K562 (cell line): ENCODE measurements at regions not wholly inside any gene's neighbourhood (a gene's known extent, or its start where the extent isn't known, plus 50 kb on each side); places are given as distances from the start of the nearest gene placed in this dataset.
A peak's percentile ranks its signal among the peaks of the same experiment; 100 is the strongest.

Experiments used
- ATAC-seq: fragments of 200-7000 bp; cut with Tn5 transposase; 3 replicates; pipeline ENCODE4 v1.9.1; 2020; ENCODE audit warnings: moderate library complexity
- BruUV-seq: library from RNA; stranded (reverse); fragments of 400-500 nt; replicated peaks from 2 replicates; lab custom pipeline; 2021; lab: Mats Ljungman, UMichigan
- CTCF ChIA-PET: fragments of 300-600 bp; formaldehyde crosslinking; extraction: SDS; loops from one replicate; lab custom pipeline; 2021; ENCODE audit warnings: low intra/inter-chr PET ratio; lab: Yijun Ruan, JAX
- POLR2A ChIA-PET: fragments of 300-600, 350-650 bp; sonication (Branson Sonifier 250); formaldehyde crosslinking; extraction: SDS; loops from one replicate; lab custom pipeline; 2021; ENCODE audit warnings: antibody characterized with exemption, inconsistent platforms; lab: Yijun Ruan, JAX
- DNase-seq, 4 experiments: peaks; one replicate each; pipeline versions ENCODE4 v3.0.0 to v3.0.0-alpha.2; 2011 to 2018; ENCODE audit warnings: low spot score in 3 of 4, mixed read lengths in 3 of 4; ENCODE audit errors: extremely low read depth in 1 of 4
- FAIRE-seq: peaks from 2 replicates; lab custom pipeline; 2011; peaks lifted over from hg19 to GRCh38; lab: Jason Lieb, UNC
- H2AFZ ChIP-seq: 2 replicates; pipeline ENCODE4 v1.6.0; 2011; ENCODE audit warnings: low read depth, low read length, control low read depth, inconsistent platforms
- H3K27ac ChIP-seq: fragments of 200-600 bp; 3 replicates; pipeline ENCODE4 v1.8.0; 2011; ENCODE audit warnings: low read depth, mild to moderate bottlenecking, control low read depth, inconsistent platforms, low read length, moderate library complexity, mixed read lengths; ENCODE audit errors: extremely low read depth
- H3K27me3 ChIP-seq, 2 experiments: fragments of 300-600 bp in 1 of 2; 2 replicates in 1 of 2; 3 replicates in 1 of 2; pipeline versions ENCODE4 v1.6.0 to v1.8.0; 2011; ENCODE audit warnings: inconsistent platforms in 2 of 2, low read length in 2 of 2, mild to moderate bottlenecking in 1 of 2, mixed read lengths in 1 of 2, moderate library complexity in 1 of 2; ENCODE audit not compliant: control insufficient read depth in 2 of 2, insufficient read depth in 2 of 2
- H3K36me3 ChIP-seq: fragments of 300-600 bp; 3 replicates; pipeline ENCODE4 v1.8.0; 2011; ENCODE audit warnings: mild to moderate bottlenecking, low read length, inconsistent platforms; ENCODE audit not compliant: control insufficient read depth, insufficient read depth
- H3K4me1 ChIP-seq, 2 experiments: fragments of 200-600 bp in 1 of 2; replicated peaks in 1 of 2; 2 replicates in 1 of 2; 3 replicates in 1 of 2; pipeline versions ENCODE4 v1.5.1 to v1.8.0; 2011; ENCODE audit warnings: inconsistent platforms in 2 of 2, low read length in 2 of 2, mild to moderate bottlenecking in 1 of 2, mixed read lengths in 1 of 2, moderate library complexity in 1 of 2; ENCODE audit not compliant: control insufficient read depth in 2 of 2, insufficient read depth in 2 of 2
- H3K4me2 ChIP-seq: 2 replicates; pipeline ENCODE4 v1.6.1; 2011; ENCODE audit warnings: low read length, control low read depth, inconsistent platforms, mixed read lengths; ENCODE audit not compliant: insufficient read depth
- H3K4me3 ChIP-seq: fragments of 200-600 bp; sonication (generic), shearing (Covaris generic); 2 replicates; pipeline ENCODE4 v1.5.1; 2016; ENCODE audit warnings: control low read depth, inconsistent platforms
- H3K79me2 ChIP-seq: fragments of 200-600 bp; 3 replicates; pipeline ENCODE4 v1.8.0; 2011; ENCODE audit warnings: low read length, inconsistent platforms; ENCODE audit not compliant: control insufficient read depth, insufficient read depth
- H3K9ac ChIP-seq, 2 experiments: 2 replicates each; pipeline versions ENCODE4 v1.6.0 to v1.6.1; 2011; ENCODE audit warnings: low read depth in 2 of 2, low read length in 2 of 2, control low read depth in 1 of 2, inconsistent platforms in 1 of 2, mild to moderate bottlenecking in 1 of 2, mixed read lengths in 1 of 2; ENCODE audit not compliant: insufficient read depth in 1 of 2
- H3K9me1 ChIP-seq: one replicate; pipeline ENCODE4 v1.6.0; 2011; ENCODE audit warnings: inconsistent platforms, mild to moderate bottlenecking, low read length, moderate library complexity; ENCODE audit not compliant: control insufficient read depth, insufficient read depth
- H3K9me3 ChIP-seq: replicated peaks from 2 replicates; pipeline ENCODE4 v1.5.1; 2011; ENCODE audit warnings: low read depth, low read length, inconsistent platforms; ENCODE audit not compliant: control insufficient read depth, insufficient read depth
- H4K20me1 ChIP-seq: replicated peaks from 2 replicates; pipeline ENCODE4 v1.6.1; 2011; ENCODE audit warnings: low read length, inconsistent platforms, mixed read lengths; ENCODE audit not compliant: control insufficient read depth, insufficient read depth
- MCM7 ChIP-seq, 2 experiments: fragments of 450-650 bp; IDR thresholded peaks; 2 replicates each; pipeline ENCODE4 v1.6.1; 2016 to 2018
- NUFIP1 ChIP-seq: fragments of 450-650 bp; IDR thresholded peaks from 2 replicates; pipeline ENCODE4 v1.6.1; 2018; ENCODE audit not compliant: partially characterized antibody
- POU5F1 ChIP-seq: fragments of 150-350 bp; IDR thresholded peaks from 2 replicates; pipeline ENCODE4 v1.6.1; 2014; ENCODE audit warnings: borderline replicate concordance, low read length, low read depth, mild to moderate bottlenecking; ENCODE audit not compliant: partially characterized antibody
- SFPQ ChIP-seq: fragments of 200-400 bp; formaldehyde crosslinking; IDR thresholded peaks from 2 replicates; pipeline ENCODE4 v1.6.1; 2017; ENCODE audit warnings: mild to moderate bottlenecking, low read depth, low read length, moderate library complexity
- ZNF274 ChIP-seq: IDR thresholded peaks from 2 replicates; pipeline ENCODE4 v1.6.1; 2011; ENCODE audit warnings: low read depth, mild to moderate bottlenecking, low read length, moderate library complexity, borderline replicate concordance
- WGBS: fragments of 100-300 bp; shearing (Covaris generic); methylation state at CpG from one replicate; pipeline ENCODE4 v1.1.6; 2016; ENCODE audit warnings: low coverage, mixed read lengths; ENCODE audit not compliant: insufficient coverage; ENCODE audit errors: missing lambda C conversion rate; 5-methylcytosine and 5-hydroxymethylcytosine counted together
- in situ Hi-C: fragments of 300-500 bp; cut with MboI; formaldehyde crosslinking; loops from 4 replicates; pipeline ENCODE4 v1.15.0; 2018; ENCODE audit warnings: inconsistent platforms, mixed read lengths
- intact Hi-C: fragments of 100-400 bp; cut with micrococcal nuclease; formaldehyde crosslinking; loops from 2 replicates; pipeline ENCODE4 v1.14.2; 2022
- TF ChIP-seq, protein P1 (sequence below): fragments of 250-450 bp; sonication (Bioruptor Pico); IDR thresholded peaks from 2 replicates; pipeline ENCODE4 v1.9.0; 2021; ENCODE audit warnings: mild to moderate bottlenecking
- TF ChIP-seq, protein P2 (sequence below), 3 experiments: IDR thresholded peaks in 2 of 3; conservative IDR thresholded peaks in 1 of 3; 2 replicates each; pipeline ENCODE4 v1.5.1; 2011 to 2012; ENCODE audit warnings: low read length in 3 of 3, mild to moderate bottlenecking in 3 of 3, control low read depth in 2 of 3, improper control_type of control experiment in 1 of 3, inconsistent platforms in 1 of 3, low read depth in 1 of 3, mixed read lengths in 1 of 3, moderate library complexity in 1 of 3; ENCODE audit not compliant: insufficient read depth in 2 of 3

DNA sequence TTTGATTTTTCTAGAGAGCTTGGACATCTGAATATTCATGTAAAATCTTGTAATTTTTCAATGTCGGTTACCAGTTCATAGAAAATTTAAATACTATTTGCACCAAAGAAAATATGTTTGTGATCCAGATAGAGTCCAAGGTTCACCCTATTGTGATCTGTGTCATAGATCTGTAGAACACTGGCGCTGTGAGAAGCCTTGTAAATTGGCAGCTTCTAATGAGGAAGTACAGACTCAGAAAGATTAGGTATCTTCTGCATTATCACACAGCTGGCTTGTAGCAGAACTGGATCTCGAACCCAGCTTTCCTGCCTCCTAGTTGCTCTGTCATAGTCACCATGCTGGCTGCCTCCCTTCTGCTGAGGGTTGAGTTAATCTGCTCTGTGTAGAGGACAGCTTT, 106.5 kb upstream of the PAK3 start:
- ATAC-seq, result no peak
- BruUV-seq, result no TSS peak
- TF ChIP-seq MCM7 (IDR thresholded peaks at IDR 0.05), result no peak
- TF ChIP-seq, all 486 proteins: peak for 0
- FAIRE-seq, result no peak
- no peak overlapping the region for H3K4me3 ChIP-seq
- H3K27me3 ChIP-seq, result no peaks in the 10 kb centered on the region
- in situ Hi-C loops (no loop called here), intact Hi-C loops (no loop called here)
- H3K79me2 ChIP-seq, result no peaks in the 10 kb centered on the region
- H3K36me3 ChIP-seq, result no peaks in the 10 kb centered on the region
- no peak overlapping the region for H3K9ac ChIP-seq
- no peak overlapping the region for H2AFZ ChIP-seq
- no peaks in the 10 kb centered on the region for H3K4me1 ChIP-seq
- 0% methylated on average over 3 of the region's 3 CpGs for WGBS
- H3K9me3 ChIP-seq, result no peaks in the 10 kb centered on the region
- CTCF ChIA-PET, result no interaction called here
- no peak for DNase-seq
- no peaks in the 10 kb centered on the region for H3K9me1 ChIP-seq
- no peaks in the 10 kb centered on the region for H4K20me1 ChIP-seq
- H3K4me2 ChIP-seq, result no peak overlapping the region
- no peak overlapping the region for H3K27ac ChIP-seq
- POLR2A ChIA-PET, result interaction anchor here (0.6 kb wide), 1 partner anchor 42 kb away, joined by 3 read pairs; no protein-coding TSS in a partner anchor

DNA sequence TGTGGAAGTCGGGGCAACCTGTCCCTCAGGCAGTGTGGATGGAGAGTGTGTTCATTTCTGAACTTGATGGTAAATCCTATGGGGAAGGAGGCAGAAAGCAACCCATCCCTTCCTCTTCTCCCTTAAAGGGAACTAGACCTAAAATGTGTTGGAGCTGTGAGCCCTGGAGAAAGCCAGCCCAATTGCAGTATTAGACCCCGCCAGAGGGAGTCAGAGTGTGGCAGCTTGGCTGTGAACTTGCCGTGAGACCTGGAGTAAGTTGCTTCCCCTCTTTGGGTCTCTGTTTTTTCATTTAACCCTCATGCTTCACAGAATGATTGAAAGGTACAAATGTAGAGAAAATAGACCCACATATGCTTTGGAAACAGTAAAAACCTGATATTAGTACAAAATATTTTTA, 108.7 kb upstream of the PAK3 start:
- Histone ChIP-seq H3K36me3 (no peaks in the 10 kb centered on the region), H3K9me3 (no peaks in the 10 kb centered on the region), H4K20me1 (no peaks in the 10 kb centered on the region), H3K79me2 (no peaks in the 10 kb centered on the region), H3K9ac (no peak overlapping the region), H3K4me1 (no peaks in the 10 kb centered on the region), H3K4me2 (no peak overlapping the region), H3K27ac (no peak overlapping the region), H2AFZ (no peak overlapping the region)
- 0% methylated on average over 2 of the region's 3 CpGs for WGBS
- POLR2A ChIA-PET, result no interaction called here
- BruUV-seq, result no TSS peak
- TF ChIP-seq, protein P1, sequence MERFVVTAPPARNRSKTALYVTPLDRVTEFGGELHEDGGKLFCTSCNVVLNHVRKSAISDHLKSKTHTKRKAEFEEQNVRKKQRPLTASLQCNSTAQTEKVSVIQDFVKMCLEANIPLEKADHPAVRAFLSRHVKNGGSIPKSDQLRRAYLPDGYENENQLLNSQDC (CRISPR knock-in tag), result no peak
- TF ChIP-seq, protein P2, sequence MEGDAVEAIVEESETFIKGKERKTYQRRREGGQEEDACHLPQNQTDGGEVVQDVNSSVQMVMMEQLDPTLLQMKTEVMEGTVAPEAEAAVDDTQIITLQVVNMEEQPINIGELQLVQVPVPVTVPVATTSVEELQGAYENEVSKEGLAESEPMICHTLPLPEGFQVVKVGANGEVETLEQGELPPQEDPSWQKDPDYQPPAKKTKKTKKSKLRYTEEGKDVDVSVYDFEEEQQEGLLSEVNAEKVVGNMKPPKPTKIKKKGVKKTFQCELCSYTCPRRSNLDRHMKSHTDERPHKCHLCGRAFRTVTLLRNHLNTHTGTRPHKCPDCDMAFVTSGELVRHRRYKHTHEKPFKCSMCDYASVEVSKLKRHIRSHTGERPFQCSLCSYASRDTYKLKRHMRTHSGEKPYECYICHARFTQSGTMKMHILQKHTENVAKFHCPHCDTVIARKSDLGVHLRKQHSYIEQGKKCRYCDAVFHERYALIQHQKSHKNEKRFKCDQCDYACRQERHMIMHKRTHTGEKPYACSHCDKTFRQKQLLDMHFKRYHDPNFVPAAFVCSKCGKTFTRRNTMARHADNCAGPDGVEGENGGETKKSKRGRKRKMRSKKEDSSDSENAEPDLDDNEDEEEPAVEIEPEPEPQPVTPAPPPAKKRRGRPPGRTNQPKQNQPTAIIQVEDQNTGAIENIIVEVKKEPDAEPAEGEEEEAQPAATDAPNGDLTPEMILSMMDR (IDR thresholded peaks at IDR 0.05 in 2 of 3, conservative IDR thresholded peaks at IDR 0.05 in 1 of 3; ENCODE audit: insufficient read depth in 2 of 3, low read depth in 1 of 3, low read length in 3 of 3), result 0 out of 6 replicates have a peak, but pooled peaks of 1 of the 3 experiments have one; percentile 11
- no peak for TF ChIP-seq ZNF274
- TF ChIP-seq SFPQ, result no peak
- no peak for TF ChIP-seq POU5F1
- no peak for TF ChIP-seq NUFIP1
- TF ChIP-seq, all 486 proteins: peak for 1
- intact Hi-C loops, result no loop called here
- no peaks in the 10 kb centered on the region for H3K9me1 ChIP-seq
- no peak overlapping the region for H3K4me3 ChIP-seq
- DNase-seq (peak in 1 of 4 experiments; percentile 0), ATAC-seq (no peak), FAIRE-seq (peak; percentile 46)
- H3K27me3 ChIP-seq, result no peaks in the 10 kb centered on the region
- in situ Hi-C loops, result no loop called here
- CTCF ChIA-PET, result no interaction called here
